KMS-11 (cell line): ENCODE measurements at regions not wholly inside any gene's neighbourhood (a gene's known extent, or its start where the extent isn't known, plus 50 kb on each side); places are given as distances from the start of the nearest gene placed in this dataset.

ENCODE experiments used
- H2AFZ ChIP-seq: fragments of 200-600 bp; sonication (generic); 2 replicates; pipeline ENCODE4 v1.6.1; 2016; ENCODE audit warnings: antibody characterized with exemption, mixed run types, low read depth
- H3K27ac ChIP-seq: fragments of 200-600 bp; sonication (generic); 2 replicates; pipeline ENCODE4 v1.6.1; 2016; ENCODE audit warnings: mild to moderate bottlenecking, mixed run types
- H3K27me3 ChIP-seq: fragments of 200-600 bp; sonication (generic); 2 replicates; pipeline ENCODE4 v1.6.1; 2017; ENCODE audit warnings: mild to moderate bottlenecking, low read depth, mixed run types, moderate library complexity; ENCODE audit not compliant: insufficient read depth
- H3K36me3 ChIP-seq: fragments of 200-600 bp; sonication (generic); 2 replicates; pipeline ENCODE4 v1.6.1; 2017; ENCODE audit warnings: mild to moderate bottlenecking, mixed run types; ENCODE audit not compliant: insufficient read depth
- H3K4me1 ChIP-seq: fragments of 200-600 bp; sonication (generic); 2 replicates; pipeline ENCODE4 v1.6.1; 2016; ENCODE audit warnings: mild to moderate bottlenecking, low read depth, mixed run types; ENCODE audit not compliant: poor library complexity, severe bottlenecking
- H3K4me2 ChIP-seq: fragments of 200-600 bp; sonication (generic); 2 replicates; pipeline ENCODE4 v1.7.0; 2016; ENCODE audit warnings: mild to moderate bottlenecking, mixed run types
- H3K4me3 ChIP-seq: fragments of 200-600 bp; sonication (generic); IDR thresholded peaks from 2 replicates; pipeline ENCODE4 v1.6.1; 2017; ENCODE audit warnings: low read depth, low read length, mixed read lengths; ENCODE audit not compliant: insufficient read depth
- H3K79me2 ChIP-seq: fragments of 200-600 bp; sonication (generic); 2 replicates; pipeline ENCODE4 v1.6.1; 2016; ENCODE audit warnings: low read depth, mixed run types; ENCODE audit not compliant: insufficient read depth
- H3K9ac ChIP-seq: fragments of 200-600 bp; sonication (generic); 2 replicates; pipeline ENCODE4 v1.6.1; 2016; ENCODE audit warnings: mild to moderate bottlenecking, mixed run types
- H4K20me1 ChIP-seq: fragments of 200-600 bp; sonication (generic); 2 replicates; pipeline ENCODE4 v1.6.1; 2016; ENCODE audit warnings: mild to moderate bottlenecking, mixed run types; ENCODE audit not compliant: insufficient read depth
- TF ChIP-seq, protein P1 (sequence below): fragments of 200-600 bp; sonication (generic); conservative IDR thresholded peaks from 2 replicates; pipeline ENCODE4 v1.6.1; 2017; ENCODE audit warnings: low read depth, mild to moderate bottlenecking, antibody characterized with exemption, low read length, moderate library complexity, mixed read lengths

DNA sequence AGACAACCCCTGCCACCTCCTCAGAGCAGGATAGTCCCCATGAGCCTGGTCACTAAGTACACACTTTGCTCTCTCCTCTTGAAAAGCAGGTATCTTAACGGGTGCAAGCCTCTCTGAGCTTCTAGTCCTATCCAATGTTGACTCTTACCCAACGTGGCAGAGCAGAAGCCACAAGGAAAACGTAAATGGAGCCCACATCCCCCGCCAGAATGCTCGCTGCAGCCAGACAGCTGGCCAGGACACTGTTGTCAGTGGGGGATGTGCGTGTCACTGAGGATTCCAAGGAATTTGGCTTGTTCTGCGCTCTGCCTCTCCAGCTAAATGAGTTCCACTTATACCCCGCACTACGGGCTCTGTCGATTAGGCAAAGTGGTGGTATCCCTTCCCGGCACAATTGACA lies 67.8 kb upstream of the IGF1R start:
- H3K36me3 ChIP-seq: no peaks in the 10 kb centered on the region
- no peak overlapping the region for H2AFZ ChIP-seq
- no peak overlapping the region for H3K9ac ChIP-seq
- H4K20me1 ChIP-seq: no peaks in the 10 kb centered on the region
- no peak overlapping the region for H3K4me2 ChIP-seq
- no peaks in the 10 kb centered on the region for H3K27me3 ChIP-seq
- TF ChIP-seq, protein P1, sequence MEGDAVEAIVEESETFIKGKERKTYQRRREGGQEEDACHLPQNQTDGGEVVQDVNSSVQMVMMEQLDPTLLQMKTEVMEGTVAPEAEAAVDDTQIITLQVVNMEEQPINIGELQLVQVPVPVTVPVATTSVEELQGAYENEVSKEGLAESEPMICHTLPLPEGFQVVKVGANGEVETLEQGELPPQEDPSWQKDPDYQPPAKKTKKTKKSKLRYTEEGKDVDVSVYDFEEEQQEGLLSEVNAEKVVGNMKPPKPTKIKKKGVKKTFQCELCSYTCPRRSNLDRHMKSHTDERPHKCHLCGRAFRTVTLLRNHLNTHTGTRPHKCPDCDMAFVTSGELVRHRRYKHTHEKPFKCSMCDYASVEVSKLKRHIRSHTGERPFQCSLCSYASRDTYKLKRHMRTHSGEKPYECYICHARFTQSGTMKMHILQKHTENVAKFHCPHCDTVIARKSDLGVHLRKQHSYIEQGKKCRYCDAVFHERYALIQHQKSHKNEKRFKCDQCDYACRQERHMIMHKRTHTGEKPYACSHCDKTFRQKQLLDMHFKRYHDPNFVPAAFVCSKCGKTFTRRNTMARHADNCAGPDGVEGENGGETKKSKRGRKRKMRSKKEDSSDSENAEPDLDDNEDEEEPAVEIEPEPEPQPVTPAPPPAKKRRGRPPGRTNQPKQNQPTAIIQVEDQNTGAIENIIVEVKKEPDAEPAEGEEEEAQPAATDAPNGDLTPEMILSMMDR: no peak
- H3K4me1 ChIP-seq: no peaks in the 10 kb centered on the region
- H3K4me3 ChIP-seq: no peak overlapping the region
- no peak overlapping the region for H3K27ac ChIP-seq
- no peaks in the 10 kb centered on the region for H3K79me2 ChIP-seq

DNA sequence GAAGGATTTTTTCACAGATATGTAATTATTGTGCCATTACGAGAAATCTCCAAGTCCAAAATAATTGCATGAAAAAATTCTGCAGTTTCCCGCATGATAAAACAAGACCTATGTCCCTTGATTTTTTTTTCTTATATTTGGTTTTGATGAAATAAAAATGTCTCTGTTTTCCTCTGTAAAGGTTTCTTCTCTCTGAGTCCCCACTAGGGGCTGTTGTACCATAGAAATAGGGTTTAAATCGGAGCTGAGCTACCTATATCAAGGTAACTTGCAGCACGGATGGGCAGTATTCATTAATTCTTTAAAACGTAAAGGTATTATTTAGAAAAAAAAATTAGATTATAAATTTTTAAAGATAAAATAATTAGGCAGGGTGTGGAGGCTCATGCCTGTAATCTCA lies 66.6 kb upstream of the IGF1R start:
- Histone ChIP-seq H3K4me2 (no peak overlapping the region), H3K4me3 (no peak overlapping the region), H3K27me3 (no peaks in the 10 kb centered on the region), H3K27ac (no peak overlapping the region), H4K20me1 (no peaks in the 10 kb centered on the region), H3K9ac (no peak overlapping the region), H2AFZ (no peak overlapping the region), H3K4me1 (no peaks in the 10 kb centered on the region), H3K36me3 (no peaks in the 10 kb centered on the region), H3K79me2 (no peaks in the 10 kb centered on the region)
- TF ChIP-seq, protein P1: 0 out of 2 replicates have a peak, but pooled peaks have one; percentile 15

DNA sequence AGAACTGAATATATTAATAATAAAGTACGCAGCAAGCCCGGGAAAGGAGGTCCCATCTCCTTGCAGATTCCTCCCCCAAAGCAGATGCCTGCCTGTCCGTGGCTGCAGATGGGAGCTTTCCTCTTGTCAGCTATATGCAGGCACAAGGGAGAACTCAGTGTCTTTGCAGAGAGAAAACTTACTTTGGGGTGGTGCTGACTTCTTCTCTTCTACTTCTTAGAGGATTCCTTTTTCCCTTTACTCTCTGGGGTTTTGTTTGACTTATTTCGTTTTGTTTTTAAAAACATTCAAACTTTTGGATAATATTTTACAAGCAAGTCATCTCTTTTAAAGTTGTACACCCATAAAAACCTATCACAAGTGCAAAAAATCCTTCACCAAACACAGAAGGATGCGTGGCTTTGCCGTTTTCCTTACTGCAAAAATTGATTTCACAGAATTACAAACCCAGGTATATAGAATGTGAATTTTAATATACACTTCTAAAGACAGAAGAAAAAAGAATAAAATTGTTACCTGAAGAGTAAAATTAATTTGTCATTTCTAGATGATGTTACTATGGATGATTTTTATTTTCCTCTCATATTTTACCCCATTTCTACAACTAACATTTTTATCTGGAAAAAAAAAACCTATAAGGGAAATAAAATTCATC lies 65.3 kb upstream of the IGF1R start:
- Histone ChIP-seq H3K36me3 (no peaks in the 10 kb centered on the region), H3K27me3 (no peaks in the 10 kb centered on the region), H3K79me2 (no peaks in the 10 kb centered on the region), H3K27ac (no peak overlapping the region), H3K4me3 (no peak overlapping the region), H2AFZ (no peak overlapping the region), H4K20me1 (no peaks in the 10 kb centered on the region), H3K4me2 (no peak overlapping the region), H3K9ac (no peak overlapping the region), H3K4me1 (no peaks in the 10 kb centered on the region)
- TF ChIP-seq, protein P1: no peak

DNA sequence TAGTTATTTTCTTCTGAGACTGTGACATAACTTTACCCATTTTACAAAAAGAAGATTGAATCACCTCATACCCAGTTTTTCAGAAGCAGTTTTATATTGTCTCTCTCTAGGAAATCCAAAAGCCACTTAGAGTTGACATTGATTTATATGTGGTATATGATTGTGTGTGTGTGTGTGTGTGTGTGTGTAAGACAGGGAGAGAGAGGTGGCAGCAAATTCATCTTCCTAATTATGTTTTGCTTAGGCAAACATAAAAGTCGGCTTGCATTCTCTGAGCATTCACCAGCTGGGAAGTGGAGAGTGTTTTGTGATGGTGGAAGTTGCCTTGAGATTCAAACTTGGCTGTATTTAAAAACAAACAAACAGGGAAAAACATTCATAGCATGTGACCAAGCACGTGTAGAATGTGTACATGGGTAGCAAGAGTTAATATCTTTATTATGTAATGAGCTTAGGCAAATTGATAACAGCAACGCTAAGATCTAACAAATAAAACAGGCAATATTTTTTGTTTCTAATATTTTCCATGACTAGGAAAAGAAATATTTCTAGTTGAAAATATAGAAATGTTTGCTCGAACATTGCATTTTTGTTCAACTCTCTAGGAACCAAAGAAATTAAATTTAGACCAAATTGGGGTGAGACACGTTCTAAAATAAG lies 64.4 kb upstream of the IGF1R start:
- Histone ChIP-seq H3K4me3 (no peak overlapping the region), H3K79me2 (no peaks in the 10 kb centered on the region), H3K27me3 (no peaks in the 10 kb centered on the region), H3K27ac (no peak overlapping the region), H4K20me1 (no peaks in the 10 kb centered on the region), H3K4me1 (no peaks in the 10 kb centered on the region), H3K9ac (no peak overlapping the region), H2AFZ (no peak overlapping the region), H3K4me2 (no peak overlapping the region), H3K36me3 (no peaks in the 10 kb centered on the region)
- TF ChIP-seq, protein P1: no peak
